Endothelial cell of umbilical vein (primary cell): ENCODE measurements at regions not wholly inside any gene's neighbourhood (a gene's known extent, or its start where the extent isn't known, plus 50 kb on each side); places are given as distances from the start of the nearest gene placed in this dataset.

Source experiments
- BruUV-seq: library from RNA; stranded (reverse); fragments of 400-500 nt; replicated peaks from 2 replicates; lab custom pipeline; 2021; lab: Mats Ljungman, UMichigan
- CTCF ChIA-PET: fragments of 300-600, 350-600 bp; sonication (Branson Sonifier 250); formaldehyde crosslinking; loops from one replicate; lab custom pipeline; 2021; ENCODE audit warnings: antibody characterized with exemption, inconsistent platforms; lab: Charles Lee
- POLR2A ChIA-PET: fragments of 300-600, 350-600 bp; sonication (Branson Sonifier 250); formaldehyde crosslinking; loops from one replicate; lab custom pipeline; 2021; ENCODE audit warnings: antibody characterized with exemption, inconsistent platforms; lab: Charles Lee
- DNase-seq: peaks from one replicate; pipeline ENCODE4 v3.0.0-alpha.2; 2011; ENCODE audit warnings: low read depth, low spot score
- FAIRE-seq: peaks from 2 replicates; lab custom pipeline; 2011; peaks lifted over from hg19 to GRCh38; lab: Jason Lieb, UNC
- H2AFZ ChIP-seq: 2 replicates; pipeline ENCODE4 v1.6.0; 2012; ENCODE audit warnings: low read depth, low read length, control low read depth, inconsistent platforms
- H3K27ac ChIP-seq: 2 replicates; pipeline ENCODE4 v1.5.1; 2011; ENCODE audit warnings: low read depth, mild to moderate bottlenecking, control low read depth, low read length, moderate library complexity; ENCODE audit not compliant: insufficient read depth
- H3K27me3 ChIP-seq, 2 experiments: 2 replicates each; pipeline versions ENCODE4 v1.6.0 to v1.6.1; 2011; ENCODE audit warnings: low read length in 2 of 2, mixed read lengths in 1 of 2; ENCODE audit not compliant: control insufficient read depth in 2 of 2, insufficient read depth in 2 of 2
- H3K36me3 ChIP-seq, 2 experiments: 2 replicates in 1 of 2; 3 replicates in 1 of 2; pipeline ENCODE4 v1.5.1; 2011; ENCODE audit warnings: low read length in 2 of 2, mild to moderate bottlenecking in 1 of 2, moderate library complexity in 1 of 2; ENCODE audit not compliant: control insufficient read depth in 2 of 2, insufficient read depth in 2 of 2; ENCODE audit errors: extremely low read depth in 1 of 2
- H3K4me1 ChIP-seq: 3 replicates; pipeline ENCODE4 v1.5.1; 2011; ENCODE audit warnings: mild to moderate bottlenecking, low read length; ENCODE audit not compliant: control insufficient read depth, insufficient read depth; ENCODE audit errors: extremely low read depth
- H3K4me2 ChIP-seq: 2 replicates; pipeline ENCODE4 v1.6.1; 2011; ENCODE audit warnings: low read length, control low read depth, mixed read lengths; ENCODE audit not compliant: insufficient read depth
- H3K4me3 ChIP-seq, 3 experiments: fragments of 200-600 bp in 1 of 3; sonication (generic), shearing (Covaris generic) in 1 of 3; replicated peaks in 1 of 3; 2 replicates each; pipeline ENCODE4 v1.5.1; 2011 to 2016; ENCODE audit warnings: control low read depth in 3 of 3, low read length in 3 of 3, mild to moderate bottlenecking in 2 of 3, inconsistent platforms in 1 of 3, low read depth in 1 of 3, moderate library complexity in 1 of 3; ENCODE audit not compliant: insufficient read depth in 1 of 3
- H3K79me2 ChIP-seq: 2 replicates; pipeline ENCODE4 v1.6.0; 2012; ENCODE audit warnings: low read length, inconsistent platforms; ENCODE audit not compliant: control insufficient read depth, insufficient read depth
- H3K9ac ChIP-seq: replicated peaks from 2 replicates; pipeline ENCODE3; 2011; ENCODE audit warnings: low read length, control low read depth; ENCODE audit not compliant: insufficient read depth; ENCODE audit errors: extremely low read depth
- H3K9me1 ChIP-seq: replicated peaks from 3 replicates; pipeline ENCODE4 v1.6.0; 2011; ENCODE audit warnings: mild to moderate bottlenecking, low read length; ENCODE audit not compliant: control insufficient read depth, insufficient read depth; ENCODE audit errors: extremely low read depth
- H3K9me3 ChIP-seq: replicated peaks from 2 replicates; pipeline ENCODE4 v1.5.1; 2012; ENCODE audit warnings: low read length, inconsistent platforms; ENCODE audit not compliant: control insufficient read depth, insufficient read depth
- H4K20me1 ChIP-seq: replicated peaks from 2 replicates; pipeline ENCODE3; 2011; ENCODE audit warnings: mild to moderate bottlenecking, low read length; ENCODE audit not compliant: control insufficient read depth, insufficient read depth; ENCODE audit errors: extremely low read depth
- CTCF ChIP-seq, 2 donors: IDR thresholded peaks; 1 replicate in 1 of 2; 2 replicates in 1 of 2; pipeline ENCODE4 v1.5.1; 2011; ENCODE audit warnings: low read length in 2 of 2, mild to moderate bottlenecking in 2 of 2, moderate library complexity in 2 of 2, control low read depth in 1 of 2, inconsistent platforms in 1 of 2, low read depth in 1 of 2; ENCODE audit not compliant: insufficient read depth in 1 of 2; ENCODE audit errors: extremely low read depth in 1 of 2
- EZH2 ChIP-seq: IDR thresholded peaks from 2 replicates; pipeline ENCODE4 v1.6.1; 2012; ENCODE audit warnings: borderline replicate concordance, low read depth, mild to moderate bottlenecking, moderate library complexity, low read length, inconsistent platforms; ENCODE audit not compliant: severe bottlenecking
- FOS ChIP-seq: IDR thresholded peaks from 2 replicates; pipeline ENCODE4 v1.6.1; 2011; ENCODE audit warnings: mild to moderate bottlenecking, low read length, moderate library complexity, borderline replicate concordance; ENCODE audit not compliant: insufficient read depth
- GATA2 ChIP-seq: IDR thresholded peaks from 2 replicates; pipeline ENCODE4 v1.7.0; 2011; ENCODE audit warnings: low read depth, mild to moderate bottlenecking, moderate library complexity, mixed read lengths, low read length; ENCODE audit not compliant: insufficient read length, insufficient read depth
- JUN ChIP-seq: IDR thresholded peaks from 2 replicates; pipeline ENCODE4 v1.6.1; 2011; ENCODE audit warnings: borderline replicate concordance, low read depth; ENCODE audit not compliant: insufficient read length, insufficient read depth
- MAX ChIP-seq: IDR thresholded peaks from 2 replicates; pipeline ENCODE4 v1.6.1; 2011; ENCODE audit not compliant: insufficient read depth, insufficient read length
- MYC ChIP-seq: IDR thresholded peaks from one replicate; pipeline ENCODE4 v1.6.1; 2011; ENCODE audit warnings: mild to moderate bottlenecking, low read depth, low read length
- POLR2A ChIP-seq: IDR thresholded peaks from 2 replicates; pipeline ENCODE4 v1.6.1; 2012; ENCODE audit warnings: low read depth, mild to moderate bottlenecking, control low read depth, low read length
- POLR2AphosphoS5 ChIP-seq: IDR thresholded peaks from 2 replicates; pipeline ENCODE4 v1.6.1; 2012; ENCODE audit warnings: low read depth, mild to moderate bottlenecking, control low read depth, low read length, moderate library complexity; ENCODE audit not compliant: insufficient read depth
- dilution Hi-C: fragments of 300-500 bp; cut with MboI; formaldehyde crosslinking; loops from one replicate; pipeline ENCODE4 v1.15.0; 2019; ENCODE audit warnings: low sequenced_read_pairs; ENCODE audit not compliant: extremely low pct_ligation_motif_present
- intact Hi-C: fragments of 100-400 bp; cut with micrococcal nuclease; formaldehyde crosslinking; loops from one replicate; pipeline ENCODE4 v1.10.0; 2022

- Histone ChIP-seq H3K4me3 (no peak overlapping the region), H3K9ac (no peak overlapping the region), H3K9me1 (no peaks in the 10 kb centered on the region), H4K20me1 (no peaks in the 10 kb centered on the region), H3K4me1 (no peaks in the 10 kb centered on the region), H3K9me3 (no peaks in the 10 kb centered on the region), H3K27ac (no peak overlapping the region), H3K36me3 (no peaks in the 10 kb centered on the region), H3K27me3 (no peaks in the 10 kb centered on the region), H3K79me2 (no peaks in the 10 kb centered on the region), H2AFZ (no peak overlapping the region), H3K4me2 (no peak overlapping the region)
- BruUV-seq = no TSS peak
- dilution Hi-C loops (no loop called here), intact Hi-C loops (loop anchor here (10.0 kb wide), 1 partner anchor 945 kb away; no protein-coding TSS in a partner anchor)
- TF ChIP-seq MYC (no peak), GATA2 (no peak), JUN (no peak), POLR2AphosphoS5 (no peak), FOS (no peak), EZH2 (no peak), CTCF (IDR thresholded peaks at IDR 0.05; ENCODE audit: extremely low read depth in 1 of 2, insufficient read depth in 1 of 2, low read depth in 1 of 2, low read length in 2 of 2) (no peak), MAX (no peak), POLR2A (no peak)
- DNase-seq (no peak), FAIRE-seq (no peak)
- CTCF ChIA-PET = interaction anchor here (1.0 to 1.2 kb wide), 2 partner anchors 562 to 942 kb away, joined by 3 to 4 read pairs; no protein-coding TSS in a partner anchor
- POLR2A ChIA-PET = no interaction called here
Measured at GRCh38 chr3:154759966-154760365, 320.2 kb upstream of the MME start.
